ENCODE measurements at regions not wholly inside any gene's neighbourhood (a gene's known extent, or its start where the extent isn't known, plus 50 kb on each side); places are given as distances from the start of the nearest gene placed in this dataset.
"Not testable (repeated sequence)": the region's sequence is repeated elsewhere in the genome, so short reads cannot be mapped to it uniquely, and the experiment has no call there.

- intact Hi-C loops (cut with micrococcal nuclease) = no loop called here
- H3K4me3 Mint-ChIP-seq = no peak overlapping the region
- H3K27me3 Mint-ChIP-seq = peaks cover 10% of the 10 kb centered on the region
Measured at GRCh38 chr5:174581479-174581878, 142.9 kb upstream of the MSX2 start.

GRCh38 chr5:174581894-174582293 lies 142.5 kb upstream of the MSX2 start:
- Mint-ChIP-seq H3K27me3 (peaks cover 10% of the 10 kb centered on the region), H3K4me3 (no peak overlapping the region), H3K36me3 (ENCODE audit: low read depth) (no peaks in the 10 kb centered on the region), H3K9me3 (no peaks in the 10 kb centered on the region), H3K4me1 (ENCODE audit: low read depth) (no peaks in the 10 kb centered on the region), H3K27ac (no peak overlapping the region)
- intact Hi-C loops (cut with micrococcal nuclease) = no loop called here

More at GRCh38 chr5:174581479-174581878, 142.9 kb upstream of the MSX2 start:
- H3K36me3 Mint-ChIP-seq (ENCODE audit: low read depth) = no peaks in the 10 kb centered on the region
- H3K4me1 Mint-ChIP-seq (ENCODE audit: low read depth) = no peaks in the 10 kb centered on the region
- no peaks in the 10 kb centered on the region for H3K9me3 Mint-ChIP-seq
- H3K27ac Mint-ChIP-seq = no peak overlapping the region

GRCh38 chr5:174583071-174583470 lies 141.3 kb upstream of the MSX2 start:
- Mint-ChIP-seq H3K4me3 (no peak overlapping the region), H3K4me1 (ENCODE audit: low read depth) (no peaks in the 10 kb centered on the region), H3K36me3 (ENCODE audit: low read depth) (no peaks in the 10 kb centered on the region), H3K9me3 (no peaks in the 10 kb centered on the region), H3K27ac (no peak overlapping the region), H3K27me3 (peaks cover 10% of the 10 kb centered on the region)
- intact Hi-C loops (cut with micrococcal nuclease) = no loop called here

- Mint-ChIP-seq H3K4me3 (no peak overlapping the region), H3K9me3 (no peaks in the 10 kb centered on the region), H3K27ac (no peak overlapping the region), H3K27me3 (peaks cover 13% of the 10 kb centered on the region), H3K4me1 (ENCODE audit: low read depth) (no peaks in the 10 kb centered on the region), H3K36me3 (ENCODE audit: low read depth) (no peaks in the 10 kb centered on the region)
- intact Hi-C loops (cut with micrococcal nuclease) = no loop called here
Measured at GRCh38 chr5:174585472-174585871, 138.9 kb upstream of the MSX2 start.

- H3K4me1 Mint-ChIP-seq (ENCODE audit: low read depth); H3K9me3 Mint-ChIP-seq; H3K27ac Mint-ChIP-seq; intact Hi-C loops (cut with micrococcal nuclease); H3K4me3 Mint-ChIP-seq; H3K36me3 Mint-ChIP-seq (ENCODE audit: low read depth): not testable (repeated sequence)
- peaks cover 12% of the 10 kb centered on the region for H3K27me3 Mint-ChIP-seq
Measured at GRCh38 chr5:174586163-174586562, 138.2 kb upstream of the MSX2 start.

- Mint-ChIP-seq H3K27ac (no peak overlapping the region), H3K4me3 (no peak overlapping the region), H3K4me1 (ENCODE audit: low read depth) (no peaks in the 10 kb centered on the region), H3K9me3 (no peaks in the 10 kb centered on the region), H3K36me3 (ENCODE audit: low read depth) (no peaks in the 10 kb centered on the region), H3K27me3 (peaks cover 11% of the 10 kb centered on the region)
- intact Hi-C loops (cut with micrococcal nuclease) = no loop called here
Measured at GRCh38 chr5:174589011-174589410, 135.4 kb upstream of the MSX2 start.

- Mint-ChIP-seq H3K27me3 (peaks cover 14% of the 10 kb centered on the region), H3K4me1 (ENCODE audit: low read depth) (no peaks in the 10 kb centered on the region), H3K27ac (no peak overlapping the region), H3K4me3 (no peak overlapping the region), H3K36me3 (ENCODE audit: low read depth) (no peaks in the 10 kb centered on the region), H3K9me3 (no peaks in the 10 kb centered on the region)
- intact Hi-C loops (cut with micrococcal nuclease) = no loop called here
Measured at GRCh38 chr5:174589599-174589998, 134.8 kb upstream of the MSX2 start.

- Mint-ChIP-seq H3K9me3 (no peaks in the 10 kb centered on the region), H3K4me3 (no peak overlapping the region), H3K27me3 (peaks cover 13% of the 10 kb centered on the region), H3K4me1 (ENCODE audit: low read depth) (no peaks in the 10 kb centered on the region), H3K27ac (no peak overlapping the region), H3K36me3 (ENCODE audit: low read depth) (no peaks in the 10 kb centered on the region)
- intact Hi-C loops (cut with micrococcal nuclease) = no loop called here
Measured at GRCh38 chr5:174590820-174591219, 133.6 kb upstream of the MSX2 start.

- no peaks in the 10 kb centered on the region for H3K9me3 Mint-ChIP-seq
- H3K4me3 Mint-ChIP-seq = no peak overlapping the region
- H3K27me3 Mint-ChIP-seq = peaks cover 18% of the 10 kb centered on the region
- peaks cover 5% of the 10 kb centered on the region for H3K4me1 Mint-ChIP-seq (ENCODE audit: low read depth)
- intact Hi-C loops (cut with micrococcal nuclease) = no loop called here
- no peak overlapping the region for H3K27ac Mint-ChIP-seq
- H3K36me3 Mint-ChIP-seq (ENCODE audit: low read depth) = no peaks in the 10 kb centered on the region
Measured at GRCh38 chr5:174596429-174596828, 128.0 kb upstream of the MSX2 start.

- Mint-ChIP-seq H3K4me1 (ENCODE audit: low read depth) (peaks cover 5% of the 10 kb centered on the region), H3K9me3 (no peaks in the 10 kb centered on the region), H3K27me3 (peaks cover 22% of the 10 kb centered on the region), H3K36me3 (ENCODE audit: low read depth) (no peaks in the 10 kb centered on the region), H3K27ac (no peak overlapping the region), H3K4me3 (no peak overlapping the region)
- intact Hi-C loops (cut with micrococcal nuclease) = no loop called here
Measured at GRCh38 chr5:174599992-174600391, 124.4 kb upstream of the MSX2 start.

- H3K27ac Mint-ChIP-seq = no peak overlapping the region
- no peaks in the 10 kb centered on the region for H3K36me3 Mint-ChIP-seq (ENCODE audit: low read depth)
- intact Hi-C loops (cut with micrococcal nuclease) = no loop called here
- H3K9me3 Mint-ChIP-seq = no peaks in the 10 kb centered on the region
- peaks cover 31% of the 10 kb centered on the region for H3K27me3 Mint-ChIP-seq
- H3K4me3 Mint-ChIP-seq = no peak overlapping the region
- peaks cover 5% of the 10 kb centered on the region for H3K4me1 Mint-ChIP-seq (ENCODE audit: low read depth)
Measured at GRCh38 chr5:174601946-174602345, 122.4 kb upstream of the MSX2 start.

- Mint-ChIP-seq H3K4me3 (no peak overlapping the region), H3K27ac (no peak overlapping the region), H3K27me3 (peaks cover 43% of the 10 kb centered on the region), H3K4me1 (ENCODE audit: low read depth) (peaks cover 9% of the 10 kb centered on the region), H3K36me3 (ENCODE audit: low read depth) (no peaks in the 10 kb centered on the region), H3K9me3 (no peaks in the 10 kb centered on the region)
- intact Hi-C loops (cut with micrococcal nuclease) = no loop called here
Measured at GRCh38 chr5:174606153-174606552, 118.2 kb upstream of the MSX2 start.

GRCh38 chr5:174606646-174607045 lies 117.7 kb upstream of the MSX2 start:
- peaks cover 42% of the 10 kb centered on the region for H3K27me3 Mint-ChIP-seq
- intact Hi-C loops (cut with micrococcal nuclease) = no loop called here
- H3K4me1 Mint-ChIP-seq (ENCODE audit: low read depth) = peaks cover 9% of the 10 kb centered on the region
- no peak overlapping the region for H3K27ac Mint-ChIP-seq
- no peaks in the 10 kb centered on the region for H3K9me3 Mint-ChIP-seq
- no peak overlapping the region for H3K4me3 Mint-ChIP-seq
- H3K36me3 Mint-ChIP-seq (ENCODE audit: low read depth) = no peaks in the 10 kb centered on the region

GRCh38 chr5:174607205-174607604 lies 117.2 kb upstream of the MSX2 start:
- intact Hi-C loops (cut with micrococcal nuclease) = no loop called here
- peaks cover 43% of the 10 kb centered on the region for H3K27me3 Mint-ChIP-seq
- no peak overlapping the region for H3K4me3 Mint-ChIP-seq
- H3K9me3 Mint-ChIP-seq = no peaks in the 10 kb centered on the region
- peaks cover 9% of the 10 kb centered on the region for H3K4me1 Mint-ChIP-seq (ENCODE audit: low read depth)
- H3K27ac Mint-ChIP-seq = no peak overlapping the region
- no peaks in the 10 kb centered on the region for H3K36me3 Mint-ChIP-seq (ENCODE audit: low read depth)

GRCh38 chr5:174607916-174608315 lies 116.5 kb upstream of the MSX2 start:
- Mint-ChIP-seq H3K36me3 (ENCODE audit: low read depth) (no peaks in the 10 kb centered on the region), H3K27me3 (peaks cover 39% of the 10 kb centered on the region), H3K9me3 (no peaks in the 10 kb centered on the region), H3K27ac (no peak overlapping the region), H3K4me3 (no peak overlapping the region), H3K4me1 (ENCODE audit: low read depth) (peaks cover 9% of the 10 kb centered on the region)
- intact Hi-C loops (cut with micrococcal nuclease) = no loop called here

All from dendritic cell treated with granulocyte-macrophage colony-stimulating factor and Interleukin-4, amounts not matched to agents 40 ng/mL and 50 ng/mL, for 4 days (primary cell).